NCI-H1105 (cell line): ENCODE measurements at regions not wholly inside any gene's neighbourhood (a gene's known extent, or its start where the extent isn't known, plus 50 kb on each side); places are given as distances from the start of the nearest gene placed in this dataset.
"Not testable (repeated sequence)": the region's sequence is repeated elsewhere in the genome, so short reads cannot be mapped to it uniquely, and the experiment has no call there.

ENCODE experiments used
- DNase-seq: peaks from one replicate; lab custom pipeline; 2025; lab: John Stamatoyannopoulos, UW

GRCh38 chr16:10232757-10233156 lies 50.5 kb upstream of the GRIN2A start:
- no peak for DNase-seq

- DNase-seq = no peak
Measured at GRCh38 chr16:10239640-10240039, 57.4 kb upstream of the GRIN2A start.

- DNase-seq = no peak
Measured at GRCh38 chr16:10240854-10241613, 58.8 kb upstream of the GRIN2A start.

- no peak for DNase-seq
Measured at GRCh38 chr16:10242097-10242496, 59.9 kb upstream of the GRIN2A start.

GRCh38 chr16:10242916-10243315 lies 60.7 kb upstream of the GRIN2A start:
- DNase-seq = no peak

- no peak for DNase-seq
Measured at GRCh38 chr16:10245002-10245401, 62.8 kb upstream of the GRIN2A start.

- DNase-seq = no peak
Measured at GRCh38 chr16:10250137-10250828, 68.1 kb upstream of the GRIN2A start.

- no peak for DNase-seq
Measured at GRCh38 chr16:10252155-10252554, 69.9 kb upstream of the GRIN2A start.

GRCh38 chr16:10253409-10253808 lies 71.2 kb upstream of the GRIN2A start:
- no peak for DNase-seq

GRCh38 chr16:10255728-10256127 lies 73.5 kb upstream of the GRIN2A start:
- DNase-seq = no peak

- peak; percentile 15 for DNase-seq
Measured at GRCh38 chr16:10256784-10257641, 74.8 kb upstream of the GRIN2A start.

- not testable (repeated sequence) for DNase-seq
Measured at GRCh38 chr16:10257642-10258251, 75.5 kb upstream of the GRIN2A start.

GRCh38 chr16:10258930-10259603 lies 76.8 kb upstream of the GRIN2A start:
- not testable (repeated sequence) for DNase-seq

GRCh38 chr16:10261077-10261476 lies 78.8 kb upstream of the GRIN2A start:
- DNase-seq = no peak

- not testable (repeated sequence) for DNase-seq
Measured at GRCh38 chr16:10261526-10261925, 79.3 kb upstream of the GRIN2A start.

GRCh38 chr16:10262377-10263132 lies 80.3 kb upstream of the GRIN2A start:
- no peak for DNase-seq

- DNase-seq = no peak
Measured at GRCh38 chr16:10265770-10266615, 83.8 kb upstream of the GRIN2A start.

GRCh38 chr16:10266809-10267208 lies 84.6 kb upstream of the GRIN2A start:
- DNase-seq = no peak

- DNase-seq = no peak
Measured at GRCh38 chr16:10269632-10270031, 87.4 kb upstream of the GRIN2A start.
